Uterus (tissue), 3 donors: ENCODE measurements at regions not wholly inside any gene's neighbourhood (a gene's known extent, or its start where the extent isn't known, plus 50 kb on each side); places are given as distances from the start of the nearest gene placed in this dataset.
"Not testable (repeated sequence)": the region's sequence is repeated elsewhere in the genome, so short reads cannot be mapped to it uniquely, and the experiment has no call there.

ENCODE experiments used
- DNase-seq, 2 donors: peaks; one replicate each; pipeline ENCODE4 v3.0.0-alpha.2; 2019 to 2020
- H3K27ac ChIP-seq, 2 donors: fragments of 200-600 bp; sonication (generic); 1 replicate in 1 of 2; 2 replicates in 1 of 2; pipeline ENCODE4 v1.5.1; 2016 to 2018
- H3K27me3 ChIP-seq, 2 donors: fragments of 200-600 bp; sonication (generic); one replicate each; pipeline ENCODE4 v1.5.1; 2018 to 2019; ENCODE audit warnings: control low read depth in 1 of 2
- H3K36me3 ChIP-seq, 2 donors: fragments of 200-600 bp; sonication (generic); one replicate each; pipeline ENCODE4 v1.5.1; 2019; ENCODE audit warnings: control low read depth in 1 of 2
- H3K4me1 ChIP-seq, 2 donors: fragments of 200-600 bp; sonication (generic); one replicate each; pipeline ENCODE4 v1.5.1; 2018 to 2019; ENCODE audit warnings: control low read depth in 1 of 2
- H3K4me3 ChIP-seq, 2 donors: fragments of 200-600 bp; sonication (generic); 1 replicate in 1 of 2; 2 replicates in 1 of 2; pipeline ENCODE4 v1.5.1; 2018 to 2019; ENCODE audit warnings: mild to moderate bottlenecking in 1 of 2
- H3K9me3 ChIP-seq, 2 donors: fragments of 200-600 bp; sonication (generic); one replicate each; pipeline ENCODE4 v1.5.1; 2019; ENCODE audit warnings: control low read depth in 1 of 2
- POLR2A ChIP-seq, 2 donors: fragments of 450-650 bp; IDR thresholded peaks; one replicate each; pipeline ENCODE4 v1.6.1; 2016; ENCODE audit warnings: antibody characterized with exemption in 2 of 2, mild to moderate bottlenecking in 1 of 2, moderate library complexity in 1 of 2
- intact Hi-C: fragments of 100-400 bp; cut with DNase I; formaldehyde crosslinking; loops from one replicate; pipeline ENCODE4 v1.15.1; 2023; ENCODE audit warnings: low total_unique reads
- TF ChIP-seq, protein P1 (sequence below), 4 experiments: fragments of 200-600 bp in 2 of 4; fragments of 450-650 bp in 2 of 4; sonication (generic) in 2 of 4; IDR thresholded peaks; one replicate each; pipeline ENCODE4 v1.5.1; 2016 to 2019; ENCODE audit warnings: antibody characterized with exemption in 4 of 4, mild to moderate bottlenecking in 2 of 4, moderate library complexity in 1 of 4
- donor health status: DM: yes; HTN: yes; CAD: no.

GRCh38 chr15:72844067-72844466 is 60.5 kb upstream of the ADPGK start:
- DNase-seq: no peak
- intact Hi-C loops: no loop called here

DNA sequence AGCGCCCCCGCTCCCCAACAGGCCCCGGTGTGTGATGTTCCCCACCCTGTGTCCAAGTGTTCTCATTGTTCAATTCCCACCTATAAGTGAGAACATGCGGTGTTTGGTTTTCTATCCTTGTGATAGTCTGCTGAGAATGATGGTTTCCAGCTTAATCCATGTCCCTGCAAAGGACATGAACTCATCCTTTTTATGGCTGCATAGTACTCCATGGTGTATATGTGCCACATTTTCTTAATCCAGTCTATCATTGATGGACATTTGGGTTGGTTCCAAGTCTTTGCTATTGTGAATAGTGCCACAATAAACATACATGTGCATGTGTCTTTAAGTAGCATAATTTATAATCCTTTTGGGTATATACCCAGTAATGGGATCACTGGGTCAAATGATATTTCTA is 59.8 kb upstream of the ADPGK start:
- H3K27me3 ChIP-seq, intact Hi-C loops, H3K36me3 ChIP-seq, H3K4me3 ChIP-seq, H3K27ac ChIP-seq, H3K9me3 ChIP-seq, DNase-seq, H3K4me1 ChIP-seq: not testable (repeated sequence)

More at GRCh38 chr15:72844067-72844466, 60.5 kb upstream of the ADPGK start:
- Histone ChIP-seq H3K36me3 (no peaks in the 10 kb centered on the region), H3K27ac (no peak overlapping the region), H3K4me1 (no peaks in the 10 kb centered on the region), H3K9me3 (no peaks in the 10 kb centered on the region), H3K27me3 (no peaks in the 10 kb centered on the region), H3K4me3 (no peak overlapping the region)
- TF ChIP-seq POLR2A (IDR thresholded peaks at IDR 0.05): no peak
- TF ChIP-seq, protein P1, sequence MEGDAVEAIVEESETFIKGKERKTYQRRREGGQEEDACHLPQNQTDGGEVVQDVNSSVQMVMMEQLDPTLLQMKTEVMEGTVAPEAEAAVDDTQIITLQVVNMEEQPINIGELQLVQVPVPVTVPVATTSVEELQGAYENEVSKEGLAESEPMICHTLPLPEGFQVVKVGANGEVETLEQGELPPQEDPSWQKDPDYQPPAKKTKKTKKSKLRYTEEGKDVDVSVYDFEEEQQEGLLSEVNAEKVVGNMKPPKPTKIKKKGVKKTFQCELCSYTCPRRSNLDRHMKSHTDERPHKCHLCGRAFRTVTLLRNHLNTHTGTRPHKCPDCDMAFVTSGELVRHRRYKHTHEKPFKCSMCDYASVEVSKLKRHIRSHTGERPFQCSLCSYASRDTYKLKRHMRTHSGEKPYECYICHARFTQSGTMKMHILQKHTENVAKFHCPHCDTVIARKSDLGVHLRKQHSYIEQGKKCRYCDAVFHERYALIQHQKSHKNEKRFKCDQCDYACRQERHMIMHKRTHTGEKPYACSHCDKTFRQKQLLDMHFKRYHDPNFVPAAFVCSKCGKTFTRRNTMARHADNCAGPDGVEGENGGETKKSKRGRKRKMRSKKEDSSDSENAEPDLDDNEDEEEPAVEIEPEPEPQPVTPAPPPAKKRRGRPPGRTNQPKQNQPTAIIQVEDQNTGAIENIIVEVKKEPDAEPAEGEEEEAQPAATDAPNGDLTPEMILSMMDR (IDR thresholded peaks at IDR 0.05): no peak

GRCh38 chr15:72840114-72840513 is 56.6 kb upstream of the ADPGK start:
- no peak overlapping the region for H3K4me3 ChIP-seq
- no peak overlapping the region for H3K27ac ChIP-seq
- intact Hi-C loops: no loop called here
- DNase-seq: no peak
- no peaks in the 10 kb centered on the region for H3K9me3 ChIP-seq
- TF ChIP-seq, protein P1 (IDR thresholded peaks at IDR 0.05): no peak
- no peak for TF ChIP-seq POLR2A (IDR thresholded peaks at IDR 0.05)
- H3K4me1 ChIP-seq: no peaks in the 10 kb centered on the region
- H3K27me3 ChIP-seq: no peaks in the 10 kb centered on the region
- no peaks in the 10 kb centered on the region for H3K36me3 ChIP-seq

GRCh38 chr15:72838311-72838731 is 54.8 kb upstream of the ADPGK start:
- Histone ChIP-seq H3K4me3 (no peak overlapping the region), H3K27me3 (no peaks in the 10 kb centered on the region), H3K4me1 (no peaks in the 10 kb centered on the region), H3K9me3 (no peaks in the 10 kb centered on the region), H3K27ac (no peak overlapping the region), H3K36me3 (no peaks in the 10 kb centered on the region)
- peak in 1 of 2 donors; percentile 17 for DNase-seq
- TF ChIP-seq, protein P1 (IDR thresholded peaks at IDR 0.05): no peak
- TF ChIP-seq POLR2A (IDR thresholded peaks at IDR 0.05): no peak
- intact Hi-C loops: no loop called here

- Histone ChIP-seq H3K36me3 (no peaks in the 10 kb centered on the region), H3K27me3 (no peaks in the 10 kb centered on the region), H3K27ac (no peak overlapping the region), H3K4me1 (no peaks in the 10 kb centered on the region), H3K4me3 (no peak overlapping the region), H3K9me3 (no peaks in the 10 kb centered on the region)
- no peak for DNase-seq
- intact Hi-C loops: no loop called here
- TF ChIP-seq, protein P1 (IDR thresholded peaks at IDR 0.05): no peak
- no peak for TF ChIP-seq POLR2A (IDR thresholded peaks at IDR 0.05)
Observed at GRCh38 chr15:72836676-72837330, 53.2 kb upstream of the ADPGK start.
